H1 (cell line): ENCODE measurements at regions not wholly inside any gene's neighbourhood (a gene's known extent, or its start where the extent isn't known, plus 50 kb on each side); places are given as distances from the start of the nearest gene placed in this dataset.

Experiments used
- CTCF ChIA-PET: fragments of 300-600 bp; sonication (Branson Sonifier 250); formaldehyde crosslinking; loops from one replicate; lab custom pipeline; 2021; ENCODE audit not compliant: partially characterized antibody; lab: Charles Lee
- POLR2A ChIA-PET: fragments of 300-600 bp; sonication (Branson Sonifier 250); formaldehyde crosslinking; loops from one replicate; lab custom pipeline; 2021; ENCODE audit warnings: inconsistent platforms; ENCODE audit not compliant: partially characterized antibody; lab: Charles Lee
- DNase-seq, 2 experiments: peaks; one replicate each; pipeline versions ENCODE4 v3.0.0 to v3.0.0-alpha.2; 2010 to 2022; ENCODE audit warnings: low spot score in 2 of 2, low read depth in 1 of 2, mixed read lengths in 1 of 2
- FAIRE-seq: peaks from 2 replicates; lab custom pipeline; 2011; peaks lifted over from hg19 to GRCh38; lab: Jason Lieb, UNC
- H2AFZ ChIP-seq: 2 replicates; pipeline ENCODE4 v1.8.1; 2012; ENCODE audit warnings: low read length, inconsistent platforms
- H2AK5ac ChIP-seq: 2 replicates; pipeline ENCODE4 v1.6.1; 2013; ENCODE audit warnings: low read depth, low read length
- H2BK120ac ChIP-seq: replicated peaks from 2 replicates; pipeline ENCODE3; 2013; ENCODE audit warnings: low read depth, low read length, inconsistent platforms
- H2BK12ac ChIP-seq: 2 replicates; pipeline ENCODE4 v1.6.1; 2013; ENCODE audit warnings: low read depth, low read length
- H2BK15ac ChIP-seq: 2 replicates; pipeline ENCODE4 v1.6.1; 2013; ENCODE audit warnings: low read length
- H2BK20ac ChIP-seq: 2 replicates; pipeline ENCODE4 v1.6.1; 2013; ENCODE audit warnings: low read length
- H2BK5ac ChIP-seq: 2 replicates; pipeline ENCODE4 v1.6.1; 2013; ENCODE audit warnings: low read depth, low read length
- H3K14ac ChIP-seq: 2 replicates; pipeline ENCODE4 v1.6.1; 2013; ENCODE audit warnings: inconsistent platforms; ENCODE audit not compliant: insufficient read length
- H3K18ac ChIP-seq: 2 replicates; pipeline ENCODE4 v1.6.1; 2013; ENCODE audit warnings: low read length; ENCODE audit errors: extremely low read depth
- H3K23ac ChIP-seq: 2 replicates; pipeline ENCODE4 v1.6.1; 2013; ENCODE audit warnings: inconsistent platforms; ENCODE audit not compliant: insufficient read length
- H3K23me2 ChIP-seq: 2 replicates; pipeline ENCODE4 v1.6.1; 2013; ENCODE audit warnings: low read depth, low read length
- H3K27ac ChIP-seq: 2 replicates; pipeline ENCODE4 v1.6.1; 2011; ENCODE audit warnings: low read depth, low read length, inconsistent platforms
- H3K27me3 ChIP-seq, 4 experiments: replicated peaks in 1 of 4; 1 replicate in 1 of 4; 2 replicates in 3 of 4; pipeline versions ENCODE4 v1.6.1 to v1.8.1; 2011 to 2013; ENCODE audit warnings: low read length in 3 of 4, mild to moderate bottlenecking in 3 of 4, inconsistent platforms in 2 of 4, mixed read lengths in 2 of 4, moderate library complexity in 1 of 4; ENCODE audit not compliant: control insufficient read depth in 3 of 4, insufficient read depth in 3 of 4; ENCODE audit errors: extremely low read depth in 1 of 4
- H3K36me3 ChIP-seq, 4 experiments: 2 replicates each; pipeline versions ENCODE4 v1.6.1 to v1.8.1; 2011 to 2013; ENCODE audit warnings: mild to moderate bottlenecking in 4 of 4, low read length in 3 of 4, moderate library complexity in 2 of 4, control low read depth in 1 of 4, inconsistent platforms in 1 of 4; ENCODE audit not compliant: insufficient read depth in 4 of 4, control insufficient read depth in 2 of 4
- H3K4ac ChIP-seq: replicated peaks from 2 replicates; pipeline ENCODE3; 2013; ENCODE audit warnings: low read length, low read depth, mixed read lengths, inconsistent platforms; ENCODE audit not compliant: insufficient read length
- H3K4me1 ChIP-seq, 4 experiments: replicated peaks in 1 of 4; 1 replicate in 1 of 4; 2 replicates in 3 of 4; pipeline versions ENCODE4 v1.6.1 to v1.8.1; 2011 to 2013; ENCODE audit warnings: low read length in 3 of 4, inconsistent platforms in 2 of 4, mixed read lengths in 1 of 4; ENCODE audit not compliant: insufficient read depth in 4 of 4, control insufficient read depth in 3 of 4
- H3K4me2 ChIP-seq, 2 experiments: 2 replicates each; pipeline versions ENCODE4 v1.6.1 to v1.8.1; 2011 to 2013; ENCODE audit warnings: low read depth in 2 of 2, low read length in 2 of 2, control low read depth in 1 of 2, inconsistent platforms in 1 of 2, mild to moderate bottlenecking in 1 of 2; ENCODE audit not compliant: insufficient read depth in 1 of 2
- H3K4me3 ChIP-seq, 4 experiments: fragments of 200-600, 300-600 bp in 1 of 4; sonication (generic), shearing (Covaris generic), sonication (Bioruptor Twin) in 1 of 4; 2 replicates each; pipeline versions ENCODE4 v1.5.1 to v1.8.1; 2011 to 2016; ENCODE audit warnings: low read length in 4 of 4, low read depth in 3 of 4, control low read depth in 2 of 4, inconsistent platforms in 2 of 4, mild to moderate bottlenecking in 2 of 4, mixed read lengths in 1 of 4, moderate library complexity in 1 of 4; ENCODE audit not compliant: insufficient read depth in 2 of 4; ENCODE audit errors: extremely low read depth in 1 of 4
- H3K56ac ChIP-seq: replicated peaks from 2 replicates; pipeline ENCODE3; 2013; ENCODE audit warnings: low read depth, mild to moderate bottlenecking, mixed read lengths, low read length, inconsistent platforms; ENCODE audit not compliant: insufficient read length
- H3K79me1 ChIP-seq: 2 replicates; pipeline ENCODE4 v1.6.1; 2013; ENCODE audit warnings: low read depth, low read length, control low read depth
- H3K79me2 ChIP-seq, 2 experiments: 2 replicates each; pipeline versions ENCODE4 v1.6.1 to v1.8.1; 2012 to 2013; ENCODE audit warnings: low read length in 2 of 2, mild to moderate bottlenecking in 2 of 2, inconsistent platforms in 1 of 2; ENCODE audit not compliant: insufficient read depth in 2 of 2, control insufficient read depth in 1 of 2
- H3K9ac ChIP-seq, 4 experiments: replicated peaks in 1 of 4; 1 replicate in 1 of 4; 2 replicates in 3 of 4; pipeline versions ENCODE4 v1.6.1 to v1.8.1; 2011 to 2013; ENCODE audit warnings: low read depth in 3 of 4, low read length in 3 of 4, control low read depth in 2 of 4, mild to moderate bottlenecking in 2 of 4, moderate library complexity in 2 of 4, inconsistent platforms in 1 of 4; ENCODE audit errors: extremely low read depth in 1 of 4
- H3K9me3 ChIP-seq, 2 experiments: 2 replicates each; pipeline versions ENCODE4 v1.6.1 to v1.8.1; 2012 to 2013; ENCODE audit warnings: mild to moderate bottlenecking in 2 of 2, moderate library complexity in 2 of 2, control low read depth in 1 of 2, inconsistent platforms in 1 of 2, low read depth in 1 of 2, low read length in 1 of 2, mixed read lengths in 1 of 2; ENCODE audit not compliant: insufficient read depth in 2 of 2
- H4K20me1 ChIP-seq, 2 experiments: replicated peaks in 1 of 2; 2 replicates each; pipeline versions ENCODE3 to v1.8.1; 2011 to 2013; ENCODE audit warnings: inconsistent platforms in 2 of 2, low read length in 2 of 2, mild to moderate bottlenecking in 1 of 2; ENCODE audit not compliant: insufficient read depth in 2 of 2, control insufficient read depth in 1 of 2
- H4K5ac ChIP-seq: 2 replicates; pipeline ENCODE4 v1.6.1; 2013; ENCODE audit warnings: low read length, low read depth, mixed read lengths, inconsistent platforms; ENCODE audit not compliant: insufficient read length
- H4K8ac ChIP-seq: 2 replicates; pipeline ENCODE4 v1.8.0; 2013; ENCODE audit warnings: mild to moderate bottlenecking, moderate library complexity, low read length, inconsistent platforms; ENCODE audit not compliant: insufficient read depth; ENCODE audit errors: extremely low read depth
- H4K91ac ChIP-seq: replicated peaks from 2 replicates; pipeline ENCODE3; 2013; ENCODE audit warnings: low read length, mixed read lengths, inconsistent platforms; ENCODE audit not compliant: insufficient read length
- ASH2L ChIP-seq: fragments of 200-600, 300-600 bp; sonication (generic); IDR thresholded peaks from one replicate; pipeline ENCODE4 v1.7.1; 2017; ENCODE audit warnings: low read length
- BACH1 ChIP-seq: IDR thresholded peaks from 2 replicates; pipeline ENCODE4 v1.6.1; 2012; ENCODE audit warnings: low read length, improper control_type of control experiment
- CREB1 ChIP-seq: IDR thresholded peaks from 2 replicates; pipeline ENCODE4 v1.6.1; 2012; ENCODE audit warnings: inconsistent platforms
- KDM1A ChIP-seq: fragments of 200-600, 300-600 bp; sonication (generic); IDR thresholded peaks from 2 replicates; pipeline ENCODE4 v1.7.1; 2016; ENCODE audit warnings: mild to moderate bottlenecking, low read length, borderline replicate concordance
- KDM5A ChIP-seq: fragments of 200-600 bp; IDR thresholded peaks from 2 replicates; pipeline ENCODE4 v1.7.1; 2012; ENCODE audit warnings: mild to moderate bottlenecking, low read length, inconsistent platforms, mixed read lengths
- POU5F1 ChIP-seq: IDR thresholded peaks from 2 replicates; pipeline ENCODE4 v1.6.1; 2011; ENCODE audit warnings: low read depth, mild to moderate bottlenecking, low read length, moderate library complexity
- RNF2 ChIP-seq: fragments of 200-900, 300-1000 bp; sonication (generic); IDR thresholded peaks from 2 replicates; pipeline ENCODE4 v1.7.1; 2016; ENCODE audit warnings: borderline replicate concordance, low read depth, mild to moderate bottlenecking, antibody characterized with exemption, low read length; ENCODE audit not compliant: poor library complexity, severe bottlenecking; ENCODE audit errors: missing control alignments
- RXRA ChIP-seq: IDR thresholded peaks from 2 replicates; pipeline ENCODE4 v1.6.1; 2011; ENCODE audit warnings: low read depth, mild to moderate bottlenecking, low read length, moderate library complexity; ENCODE audit not compliant: insufficient read depth
- SP1 ChIP-seq: IDR thresholded peaks from 2 replicates; pipeline ENCODE4 v1.6.1; 2011; ENCODE audit warnings: low read depth, low read length
- SP4 ChIP-seq: IDR thresholded peaks from 2 replicates; pipeline ENCODE4 v1.6.1; 2012; ENCODE audit warnings: low read length, inconsistent platforms
- SUZ12 ChIP-seq: fragments of 200-600 bp; sonication (generic); IDR thresholded peaks from 2 replicates; pipeline ENCODE4 v1.6.1; 2012; ENCODE audit warnings: mild to moderate bottlenecking, inconsistent platforms, low read length, moderate library complexity, mixed read lengths
- ZNF274 ChIP-seq: IDR thresholded peaks from 2 replicates; pipeline ENCODE4 v1.7.0; 2012; ENCODE audit warnings: low read length, borderline replicate concordance; ENCODE audit errors: extremely low read depth
- WGBS, 2 experiments: shearing (Covaris generic) in 1 of 2; methylation state at CpG; one replicate each; pipeline versions ENCODE4 v1.1.6 to v1.1.7; 2013 to 2015; ENCODE audit warnings: low lambda C conversion rate in 2 of 2, mixed read lengths in 2 of 2, inconsistent platforms in 1 of 2, low coverage in 1 of 2, missing lambda C conversion rate in 1 of 2; ENCODE audit not compliant: insufficient replicate concordance in 2 of 2, insufficient coverage in 1 of 2, insufficient read length in 1 of 2; ENCODE audit errors: extremely low coverage in 1 of 2, missing lambda C conversion rate in 1 of 2; 5-methylcytosine and 5-hydroxymethylcytosine counted together

- no peaks in the 10 kb centered on the region for H3K79me1 ChIP-seq
- CTCF ChIA-PET: interaction anchor here (1.1 kb wide), 1 partner anchor 19 kb away, joined by 3 read pairs; no protein-coding TSS in a partner anchor
- H2BK5ac ChIP-seq: no peak overlapping the region
- TF ChIP-seq KDM5A (no peak), SUZ12 (no peak), KDM1A (no peak), SP4 (no peak), RXRA (no peak), ZNF274 (no peak), ASH2L (no peak), RNF2 (no peak), CREB1 (no peak), SP1 (no peak), POU5F1 (no peak), BACH1 (no peak)
- H3K27ac ChIP-seq: no peak overlapping the region
- no peak overlapping the region for H2BK12ac ChIP-seq
- H2BK15ac ChIP-seq: no peak overlapping the region
- POLR2A ChIA-PET: no interaction called here
- H3K4me2 ChIP-seq: no peak overlapping the region
- DNase-seq (no peak), FAIRE-seq (no peak)
- WGBS, 2 experiments: 89% methylated on average over 2 of the region's 2 CpGs; no CpG with 5 or more reads in 1 of the 2 experiments
- no peak overlapping the region for H3K4ac ChIP-seq
- H3K56ac ChIP-seq: no peak overlapping the region
- no peaks in the 10 kb centered on the region for H4K20me1 ChIP-seq
- H3K36me3 ChIP-seq: no peaks in the 10 kb centered on the region
- H2BK20ac ChIP-seq: no peak overlapping the region
- H4K8ac ChIP-seq: no peak overlapping the region
- no peaks in the 10 kb centered on the region for H3K79me2 ChIP-seq
- peaks cover 0 to 7% (median 2%) of the 10 kb centered on the region in 4 experiments; a peak in 4 of 7 replicates for H3K4me1 ChIP-seq
- no peaks in the 10 kb centered on the region for H3K23me2 ChIP-seq
- H3K18ac ChIP-seq: no peak overlapping the region
- peaks cover 5 to 6% of the 10 kb centered on the region in 2 experiments; a peak in 1 of 4 replicates for H3K9me3 ChIP-seq
- no peaks in the 10 kb centered on the region for H3K27me3 ChIP-seq
- H4K91ac ChIP-seq: no peak overlapping the region
- no peak overlapping the region for H2BK120ac ChIP-seq
- H3K23ac ChIP-seq: no peak overlapping the region
- H4K5ac ChIP-seq: no peak overlapping the region
- H3K9ac ChIP-seq: no peak overlapping the region
- H3K4me3 ChIP-seq: no peak overlapping the region
- no peak overlapping the region for H2AK5ac ChIP-seq
- H3K14ac ChIP-seq: no peak overlapping the region
- H2AFZ ChIP-seq: no peak overlapping the region
These were observed 818.0 kb upstream of the ACVR2A start for GRCh38 chr2:147026664-147027295.
